PFSK-1 (cell line): ENCODE measurements at regions not wholly inside any gene's neighbourhood (a gene's known extent, or its start where the extent isn't known, plus 50 kb on each side); places are given as distances from the start of the nearest gene placed in this dataset.

Experiments
- FOXP2 ChIP-seq: optimal IDR thresholded peaks from 2 replicates; pipeline ENCODE3; 2011; ENCODE audit warnings: borderline replicate concordance, control low read depth, inconsistent platforms; ENCODE audit not compliant: insufficient read depth; ENCODE audit errors: extremely low read length, extremely low read depth
- TAF1 ChIP-seq: IDR thresholded peaks from 2 replicates; pipeline ENCODE4 v1.6.1; 2012; ENCODE audit warnings: low read length, control low read depth, borderline replicate concordance; ENCODE audit not compliant: insufficient read depth
- TF ChIP-seq, protein P1 (sequence below), 2 experiments: IDR thresholded peaks; 2 replicates each; pipeline versions ENCODE4 v1.6.1 to v1.8.0; 2011 to 2012; ENCODE audit warnings: low read depth in 2 of 2, low read length in 2 of 2, control low read depth in 1 of 2, inconsistent platforms in 1 of 2, mild to moderate bottlenecking in 1 of 2, moderate library complexity in 1 of 2; ENCODE audit not compliant: insufficient read depth in 1 of 2

DNA sequence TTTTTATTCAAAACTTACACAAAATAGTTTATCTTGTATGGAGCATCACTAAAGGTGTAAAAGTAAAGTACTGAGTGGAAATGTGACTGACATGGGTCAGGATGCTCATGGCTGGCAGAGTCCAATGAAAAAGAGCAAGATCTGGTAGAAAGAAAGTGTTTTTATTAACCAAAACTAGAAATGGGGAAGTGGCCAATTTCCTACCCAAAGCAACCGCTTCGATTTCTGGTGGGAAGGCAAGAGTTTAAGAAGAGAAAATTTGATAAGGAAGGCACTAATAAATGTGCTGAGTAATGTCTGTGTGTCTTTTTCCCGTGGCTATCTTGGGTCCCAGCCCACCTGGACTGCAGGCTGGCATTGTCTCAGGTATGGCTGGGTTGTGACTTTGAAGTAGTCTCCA, 277.7 kb downstream of the ANKRD7 start:
- TF ChIP-seq, protein P1, sequence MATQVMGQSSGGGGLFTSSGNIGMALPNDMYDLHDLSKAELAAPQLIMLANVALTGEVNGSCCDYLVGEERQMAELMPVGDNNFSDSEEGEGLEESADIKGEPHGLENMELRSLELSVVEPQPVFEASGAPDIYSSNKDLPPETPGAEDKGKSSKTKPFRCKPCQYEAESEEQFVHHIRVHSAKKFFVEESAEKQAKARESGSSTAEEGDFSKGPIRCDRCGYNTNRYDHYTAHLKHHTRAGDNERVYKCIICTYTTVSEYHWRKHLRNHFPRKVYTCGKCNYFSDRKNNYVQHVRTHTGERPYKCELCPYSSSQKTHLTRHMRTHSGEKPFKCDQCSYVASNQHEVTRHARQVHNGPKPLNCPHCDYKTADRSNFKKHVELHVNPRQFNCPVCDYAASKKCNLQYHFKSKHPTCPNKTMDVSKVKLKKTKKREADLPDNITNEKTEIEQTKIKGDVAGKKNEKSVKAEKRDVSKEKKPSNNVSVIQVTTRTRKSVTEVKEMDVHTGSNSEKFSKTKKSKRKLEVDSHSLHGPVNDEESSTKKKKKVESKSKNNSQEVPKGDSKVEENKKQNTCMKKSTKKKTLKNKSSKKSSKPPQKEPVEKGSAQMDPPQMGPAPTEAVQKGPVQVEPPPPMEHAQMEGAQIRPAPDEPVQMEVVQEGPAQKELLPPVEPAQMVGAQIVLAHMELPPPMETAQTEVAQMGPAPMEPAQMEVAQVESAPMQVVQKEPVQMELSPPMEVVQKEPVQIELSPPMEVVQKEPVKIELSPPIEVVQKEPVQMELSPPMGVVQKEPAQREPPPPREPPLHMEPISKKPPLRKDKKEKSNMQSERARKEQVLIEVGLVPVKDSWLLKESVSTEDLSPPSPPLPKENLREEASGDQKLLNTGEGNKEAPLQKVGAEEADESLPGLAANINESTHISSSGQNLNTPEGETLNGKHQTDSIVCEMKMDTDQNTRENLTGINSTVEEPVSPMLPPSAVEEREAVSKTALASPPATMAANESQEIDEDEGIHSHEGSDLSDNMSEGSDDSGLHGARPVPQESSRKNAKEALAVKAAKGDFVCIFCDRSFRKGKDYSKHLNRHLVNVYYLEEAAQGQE (IDR thresholded peaks at IDR 0.05; ENCODE audit: insufficient read depth in 1 of 2, low read depth in 2 of 2, low read length in 2 of 2) = no peak
- TF ChIP-seq FOXP2 (no peak), TAF1 (no peak)
